HCT116 (cell line): ENCODE measurements at regions not wholly inside any gene's neighbourhood (a gene's known extent, or its start where the extent isn't known, plus 50 kb on each side); places are given as distances from the start of the nearest gene placed in this dataset.

Source experiments
- ATAC-seq: fragments of 200-7000 bp; cut with Tn5 transposase; 2 replicates; pipeline ENCODE4 v1.9.1; 2020; ENCODE audit warnings: mild to moderate bottlenecking, moderate library complexity
- BruUV-seq: library from RNA; stranded (reverse); fragments of 400-500 nt; replicated peaks from 2 replicates; lab custom pipeline; 2021; lab: Mats Ljungman, UMichigan
- CTCF ChIA-PET: fragments of 300-600 bp; sonication (Branson Sonifier 250); formaldehyde crosslinking; loops from one replicate; lab custom pipeline; 2021; ENCODE audit warnings: antibody characterized with exemption; lab: Charles Lee
- POLR2A ChIA-PET: fragments of 300-600, 350-600 bp; sonication (Branson Sonifier 250); formaldehyde crosslinking; loops from one replicate; lab custom pipeline; 2021; ENCODE audit warnings: antibody characterized with exemption; lab: Charles Lee
- RAD21 ChIA-PET, 2 experiments: fragments of 300-600 bp; sonication (Branson Sonifier 250); formaldehyde crosslinking; loops; one replicate each; lab custom pipeline; 2023; ENCODE audit warnings: low total read pairs in 2 of 2; ENCODE audit not compliant: uncharacterized antibody in 2 of 2, unreplicated experiment in 2 of 2, low non-redundant PET in 1 of 2; lab: Charles Lee
- DNase-seq: peaks from one replicate; pipeline ENCODE4 v3.0.0-alpha.2; 2010; ENCODE audit warnings: low read depth, low spot score
- H2AFZ ChIP-seq: fragments of 200-600 bp; shearing (Covaris generic), sonication (generic); 2 replicates; pipeline ENCODE4 v1.6.1; 2017; ENCODE audit warnings: low read depth, mixed run types, mixed read lengths, antibody characterized with exemption, low read length; ENCODE audit not compliant: poor library complexity, severe bottlenecking
- H3K27ac ChIP-seq: 2 replicates; pipeline ENCODE4 v1.5.1; 2012; ENCODE audit warnings: low read depth, low read length
- H3K27me3 ChIP-seq: fragments of 200-600 bp; sonication (generic); 2 replicates; pipeline ENCODE4 v1.6.1; 2016; ENCODE audit warnings: mixed run types, low read length, mixed read lengths; ENCODE audit not compliant: insufficient read depth
- H3K36me3 ChIP-seq, 2 experiments: fragments of 200-500 bp in 1 of 2; fragments of 200-600 bp in 1 of 2; sonication (Bioruptor generic) in 1 of 2; sonication (generic) in 1 of 2; 2 replicates each; pipeline versions ENCODE4 v1.5.1 to v1.6.1; 2014 to 2016; ENCODE audit warnings: low read length in 2 of 2, inconsistent platforms in 1 of 2, mixed read lengths in 1 of 2, mixed run types in 1 of 2; ENCODE audit not compliant: insufficient read depth in 2 of 2, control insufficient read depth in 1 of 2
- H3K4me1 ChIP-seq, 2 experiments: fragments of 200-600 bp in 1 of 2; sonication (generic) in 1 of 2; 2 replicates each; pipeline versions ENCODE4 v1.5.1 to v1.6.1; 2012 to 2017; ENCODE audit warnings: low read length in 2 of 2, inconsistent platforms in 1 of 2, mild to moderate bottlenecking in 1 of 2, mixed read lengths in 1 of 2, mixed run types in 1 of 2, moderate library complexity in 1 of 2; ENCODE audit not compliant: insufficient read depth in 2 of 2, control insufficient read depth in 1 of 2
- H3K4me2 ChIP-seq: fragments of 200-600 bp; sonication (generic); 2 replicates; pipeline ENCODE4 v1.6.1; 2017; ENCODE audit warnings: mixed run types, low read length, mixed read lengths
- H3K4me3 ChIP-seq, 2 experiments: fragments of 200-600 bp in 1 of 2; sonication (generic) in 1 of 2; replicated peaks in 1 of 2; 2 replicates each; pipeline ENCODE4 v1.5.1; 2011 to 2016; ENCODE audit warnings: low read length in 2 of 2, control low read depth in 1 of 2, low read depth in 1 of 2, mild to moderate bottlenecking in 1 of 2, mixed read lengths in 1 of 2, mixed run types in 1 of 2
- H3K79me2 ChIP-seq: fragments of 200-600 bp; sonication (generic); 2 replicates; pipeline ENCODE4 v1.6.1; 2017; ENCODE audit warnings: mild to moderate bottlenecking, mixed run types, low read length, moderate library complexity, mixed read lengths; ENCODE audit not compliant: insufficient read depth
- H3K9ac ChIP-seq: fragments of 200-600 bp; sonication (generic); 2 replicates; pipeline ENCODE4 v1.6.1; 2016; ENCODE audit warnings: low read length, mixed read lengths
- H3K9me2 ChIP-seq: fragments of 200-600 bp; sonication (generic), shearing (Covaris generic); 2 replicates; pipeline ENCODE4 v1.6.1; 2017; ENCODE audit warnings: mixed run types, mild to moderate bottlenecking, moderate library complexity; ENCODE audit not compliant: insufficient read depth
- H3K9me3 ChIP-seq, 2 experiments: fragments of 200-500 bp in 1 of 2; fragments of 200-600 bp in 1 of 2; sonication (Bioruptor generic) in 1 of 2; sonication (generic) in 1 of 2; 2 replicates each; pipeline ENCODE4 v1.6.1; 2014 to 2017; ENCODE audit warnings: low read length in 2 of 2, mixed read lengths in 2 of 2, inconsistent platforms in 1 of 2, low read depth in 1 of 2, mild to moderate bottlenecking in 1 of 2, mixed run types in 1 of 2, moderate library complexity in 1 of 2; ENCODE audit not compliant: control insufficient read depth in 1 of 2, insufficient read depth in 1 of 2
- H4K20me1 ChIP-seq: fragments of 200-600 bp; sonication (generic), shearing (Covaris generic); 2 replicates; pipeline ENCODE4 v1.6.1; 2017; ENCODE audit warnings: mixed run types, mild to moderate bottlenecking, moderate library complexity; ENCODE audit not compliant: insufficient read depth
- CBX3 ChIP-seq: IDR thresholded peaks from 2 replicates; pipeline ENCODE4 v1.6.1; 2012; ENCODE audit warnings: low read depth
- CEBPB ChIP-seq: IDR thresholded peaks from 2 replicates; pipeline ENCODE4 v1.6.1; 2012; ENCODE audit warnings: low read depth
- ELF1 ChIP-seq: IDR thresholded peaks from 2 replicates; pipeline ENCODE4 v1.6.1; 2012; ENCODE audit warnings: low read depth, borderline replicate concordance
- EZH2phosphoT487 ChIP-seq: fragments of 200-600 bp; IDR thresholded peaks from 2 replicates; pipeline ENCODE4 v1.6.1; 2018; ENCODE audit warnings: antibody characterized with exemption, borderline replicate concordance
- FOSL1 ChIP-seq: IDR thresholded peaks from 2 replicates; pipeline ENCODE4 v1.6.1; 2012; ENCODE audit warnings: low read depth
- JUND ChIP-seq: IDR thresholded peaks from 2 replicates; pipeline ENCODE4 v1.6.1; 2012
- POLR2AphosphoS5 ChIP-seq: IDR thresholded peaks from 2 replicates; pipeline ENCODE4 v1.6.1; 2011; ENCODE audit warnings: mild to moderate bottlenecking, low read depth, low read length, moderate library complexity
- SRF ChIP-seq: IDR thresholded peaks from 2 replicates; pipeline ENCODE4 v1.6.1; 2012; ENCODE audit warnings: low read depth
- YY1 ChIP-seq: IDR thresholded peaks from 2 replicates; pipeline ENCODE4 v1.6.1; 2011; ENCODE audit warnings: low read length, low read depth, moderate library complexity, mild to moderate bottlenecking; ENCODE audit not compliant: insufficient replicate concordance; ENCODE audit errors: extremely low read depth
- ZFX ChIP-seq: fragments of 450-650 bp; IDR thresholded peaks from 2 replicates; pipeline ENCODE4 v1.6.1; 2017
- ZNF274 ChIP-seq: fragments of 200-500 bp; sonication (Bioruptor generic); IDR thresholded peaks from 2 replicates; pipeline ENCODE4 v1.6.1; 2014; ENCODE audit warnings: mild to moderate bottlenecking, low read depth, low read length, inconsistent platforms
- intact Hi-C: fragments of 100-400 bp; cut with micrococcal nuclease; formaldehyde crosslinking; loops from 2 replicates; pipeline ENCODE4 v1.10.0; 2022
- TF ChIP-seq, protein P1 (sequence below): IDR thresholded peaks from 2 replicates; pipeline ENCODE4 v1.6.1; 2011; ENCODE audit warnings: mild to moderate bottlenecking, low read length, moderate library complexity; ENCODE audit not compliant: insufficient replicate concordance; ENCODE audit errors: extremely low read depth
- TF ChIP-seq, protein P2 (sequence below): IDR thresholded peaks from 2 replicates; pipeline ENCODE4 v1.6.1; 2012
- TF ChIP-seq, protein P3 (sequence below): IDR thresholded peaks from 2 replicates; pipeline ENCODE4 v1.6.1; 2012; ENCODE audit warnings: low read depth

- ChIA-PET POLR2A (no interaction called here), RAD21 (no interaction called here), CTCF (no interaction called here)
- intact Hi-C loops, result no loop called here
- DNase-seq (no peak), ATAC-seq (no peak)
- no peaks in the 10 kb centered on the region for H3K9me3 ChIP-seq
- no peak overlapping the region for H3K27ac ChIP-seq
- peaks cover 17% of the 10 kb centered on the region; the same call in 1 of the 2 replicates for H3K27me3 ChIP-seq
- H2AFZ ChIP-seq, result no peak overlapping the region
- H3K9me2 ChIP-seq, result no peaks in the 10 kb centered on the region
- H3K36me3 ChIP-seq, result no peaks in the 10 kb centered on the region
- no peak overlapping the region for H3K4me3 ChIP-seq
- H3K4me2 ChIP-seq, result no peak overlapping the region
- H3K79me2 ChIP-seq, result no peaks in the 10 kb centered on the region
- no peaks in the 10 kb centered on the region for H4K20me1 ChIP-seq
- no peaks in the 10 kb centered on the region for H3K4me1 ChIP-seq
- no TSS peak for BruUV-seq
- no peak overlapping the region for H3K9ac ChIP-seq
- TF ChIP-seq POLR2AphosphoS5, result no peak
- TF ChIP-seq, protein P1, sequence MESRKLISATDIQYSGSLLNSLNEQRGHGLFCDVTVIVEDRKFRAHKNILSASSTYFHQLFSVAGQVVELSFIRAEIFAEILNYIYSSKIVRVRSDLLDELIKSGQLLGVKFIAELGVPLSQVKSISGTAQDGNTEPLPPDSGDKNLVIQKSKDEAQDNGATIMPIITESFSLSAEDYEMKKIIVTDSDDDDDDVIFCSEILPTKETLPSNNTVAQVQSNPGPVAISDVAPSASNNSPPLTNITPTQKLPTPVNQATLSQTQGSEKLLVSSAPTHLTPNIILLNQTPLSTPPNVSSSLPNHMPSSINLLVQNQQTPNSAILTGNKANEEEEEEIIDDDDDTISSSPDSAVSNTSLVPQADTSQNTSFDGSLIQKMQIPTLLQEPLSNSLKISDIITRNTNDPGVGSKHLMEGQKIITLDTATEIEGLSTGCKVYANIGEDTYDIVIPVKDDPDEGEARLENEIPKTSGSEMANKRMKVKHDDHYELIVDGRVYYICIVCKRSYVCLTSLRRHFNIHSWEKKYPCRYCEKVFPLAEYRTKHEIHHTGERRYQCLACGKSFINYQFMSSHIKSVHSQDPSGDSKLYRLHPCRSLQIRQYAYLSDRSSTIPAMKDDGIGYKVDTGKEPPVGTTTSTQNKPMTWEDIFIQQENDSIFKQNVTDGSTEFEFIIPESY, result no peak
- TF ChIP-seq YY1, result no peak
Observed at GRCh38 chr16:9191274-9191850, 99.9 kb downstream of the HAPSTR1 start.

- no peaks in the 10 kb centered on the region for H3K79me2 ChIP-seq
- no peak for TF ChIP-seq YY1
- no peak for TF ChIP-seq JUND
- no peak for TF ChIP-seq ZNF274
- no peak for TF ChIP-seq CBX3
- no peak for TF ChIP-seq SRF
- TF ChIP-seq, protein P2, sequence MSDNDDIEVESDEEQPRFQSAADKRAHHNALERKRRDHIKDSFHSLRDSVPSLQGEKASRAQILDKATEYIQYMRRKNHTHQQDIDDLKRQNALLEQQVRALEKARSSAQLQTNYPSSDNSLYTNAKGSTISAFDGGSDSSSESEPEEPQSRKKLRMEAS, result no peak
- TF ChIP-seq ELF1, result no peak
- TF ChIP-seq EZH2phosphoT487, result no peak
- TF ChIP-seq POLR2AphosphoS5, result no peak
- TF ChIP-seq ZFX, result no peak
- no peak for TF ChIP-seq FOSL1
- no peak for TF ChIP-seq CEBPB
- TF ChIP-seq, protein P3, sequence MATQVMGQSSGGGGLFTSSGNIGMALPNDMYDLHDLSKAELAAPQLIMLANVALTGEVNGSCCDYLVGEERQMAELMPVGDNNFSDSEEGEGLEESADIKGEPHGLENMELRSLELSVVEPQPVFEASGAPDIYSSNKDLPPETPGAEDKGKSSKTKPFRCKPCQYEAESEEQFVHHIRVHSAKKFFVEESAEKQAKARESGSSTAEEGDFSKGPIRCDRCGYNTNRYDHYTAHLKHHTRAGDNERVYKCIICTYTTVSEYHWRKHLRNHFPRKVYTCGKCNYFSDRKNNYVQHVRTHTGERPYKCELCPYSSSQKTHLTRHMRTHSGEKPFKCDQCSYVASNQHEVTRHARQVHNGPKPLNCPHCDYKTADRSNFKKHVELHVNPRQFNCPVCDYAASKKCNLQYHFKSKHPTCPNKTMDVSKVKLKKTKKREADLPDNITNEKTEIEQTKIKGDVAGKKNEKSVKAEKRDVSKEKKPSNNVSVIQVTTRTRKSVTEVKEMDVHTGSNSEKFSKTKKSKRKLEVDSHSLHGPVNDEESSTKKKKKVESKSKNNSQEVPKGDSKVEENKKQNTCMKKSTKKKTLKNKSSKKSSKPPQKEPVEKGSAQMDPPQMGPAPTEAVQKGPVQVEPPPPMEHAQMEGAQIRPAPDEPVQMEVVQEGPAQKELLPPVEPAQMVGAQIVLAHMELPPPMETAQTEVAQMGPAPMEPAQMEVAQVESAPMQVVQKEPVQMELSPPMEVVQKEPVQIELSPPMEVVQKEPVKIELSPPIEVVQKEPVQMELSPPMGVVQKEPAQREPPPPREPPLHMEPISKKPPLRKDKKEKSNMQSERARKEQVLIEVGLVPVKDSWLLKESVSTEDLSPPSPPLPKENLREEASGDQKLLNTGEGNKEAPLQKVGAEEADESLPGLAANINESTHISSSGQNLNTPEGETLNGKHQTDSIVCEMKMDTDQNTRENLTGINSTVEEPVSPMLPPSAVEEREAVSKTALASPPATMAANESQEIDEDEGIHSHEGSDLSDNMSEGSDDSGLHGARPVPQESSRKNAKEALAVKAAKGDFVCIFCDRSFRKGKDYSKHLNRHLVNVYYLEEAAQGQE, result no peak
- no peak overlapping the region for H3K27ac ChIP-seq
- DNase-seq, result no peak
- no peaks in the 10 kb centered on the region for H4K20me1 ChIP-seq
- POLR2A ChIA-PET, result no interaction called here
- no peak overlapping the region for H2AFZ ChIP-seq
- CTCF ChIA-PET, result no interaction called here
- intact Hi-C loops, result no loop called here
- RAD21 ChIA-PET, result no interaction called here
- peaks cover 11% of the 10 kb centered on the region; the same call in 1 of the 2 replicates for H3K27me3 ChIP-seq
- no TSS peak for BruUV-seq
- H3K4me3 ChIP-seq, result no peak overlapping the region
- no peak for ATAC-seq
- no peaks in the 10 kb centered on the region for H3K36me3 ChIP-seq
- no peak overlapping the region for H3K9ac ChIP-seq
- H3K4me1 ChIP-seq, result no peaks in the 10 kb centered on the region
- no peaks in the 10 kb centered on the region for H3K9me2 ChIP-seq
- no peaks in the 10 kb centered on the region for H3K9me3 ChIP-seq
- H3K4me2 ChIP-seq, result no peak overlapping the region
Observed at GRCh38 chr16:9192746-9193145, 101.3 kb downstream of the HAPSTR1 start.
